HUES6 (cell line): ENCODE measurements at regions not wholly inside any gene's neighbourhood (a gene's known extent, or its start where the extent isn't known, plus 50 kb on each side); places are given as distances from the start of the nearest gene placed in this dataset.
"Not testable (repeated sequence)": the region's sequence is repeated elsewhere in the genome, so short reads cannot be mapped to it uniquely, and the experiment has no call there.

Experiments used
- H3K27ac ChIP-seq: 2 replicates; pipeline ENCODE4 v1.7.0; 2013; ENCODE audit warnings: low read depth, mild to moderate bottlenecking, low read length, inconsistent platforms
- H3K27me3 ChIP-seq: 2 replicates; pipeline ENCODE4 v1.6.1; 2013; ENCODE audit warnings: low read length; ENCODE audit not compliant: control insufficient read depth, insufficient read depth
- H3K36me3 ChIP-seq: 2 replicates; pipeline ENCODE4 v1.6.1; 2013; ENCODE audit warnings: low read length; ENCODE audit not compliant: control insufficient read depth, insufficient read depth
- H3K4me1 ChIP-seq: 2 replicates; pipeline ENCODE4 v1.6.1; 2013; ENCODE audit warnings: low read length; ENCODE audit not compliant: control insufficient read depth, insufficient read depth
- H3K4me3 ChIP-seq: 2 replicates; pipeline ENCODE4 v1.5.1; 2013; ENCODE audit warnings: low read depth, low read length
- H3K9ac ChIP-seq: one replicate; pipeline ENCODE4 v1.6.1; 2013; ENCODE audit warnings: mild to moderate bottlenecking, low read length
- H3K9me3 ChIP-seq: 2 replicates; pipeline ENCODE4 v1.6.1; 2013; ENCODE audit warnings: low read depth, low read length; ENCODE audit not compliant: control insufficient read depth, insufficient read depth

- Histone ChIP-seq H3K9me3 (peaks cover 37% of the 10 kb centered on the region), H3K36me3 (no peaks in the 10 kb centered on the region), H3K27me3 (peaks cover 6% of the 10 kb centered on the region; the same call in 1 of the 2 replicates), H3K4me1 (no peaks in the 10 kb centered on the region), H3K27ac (no peak overlapping the region), H3K4me3 (no peak overlapping the region), H3K9ac (no peak overlapping the region)
Observed at GRCh38 chr12:127172861-127173260, 1094.1 kb upstream of the TMEM132C start.

GRCh38 chr12:127173971-127174370, 1093.0 kb upstream of the TMEM132C start:
- H3K36me3 ChIP-seq, H3K4me3 ChIP-seq, H3K27me3 ChIP-seq, H3K9ac ChIP-seq, H3K4me1 ChIP-seq, H3K27ac ChIP-seq: not testable (repeated sequence)
- H3K9me3 ChIP-seq, result peaks cover 45% of the 10 kb centered on the region

DNA sequence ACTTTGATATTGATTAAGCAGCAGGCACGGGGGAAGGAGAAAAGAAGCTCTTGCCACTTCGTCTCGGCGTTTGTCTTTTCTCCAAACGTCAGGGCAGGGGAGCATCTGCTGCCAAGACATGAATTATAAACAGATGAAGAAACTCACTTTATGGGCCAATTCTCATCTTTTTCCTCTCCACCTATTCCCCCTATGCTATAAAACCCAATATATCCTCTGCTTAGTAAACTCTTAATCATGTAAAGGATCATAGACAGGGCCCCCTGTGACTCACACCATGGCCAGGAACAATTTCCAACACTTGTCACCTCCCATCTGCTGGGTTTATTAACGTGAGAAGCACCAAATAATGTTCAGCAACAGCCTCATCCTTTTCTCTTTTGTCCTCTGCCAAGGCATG, 1092.1 kb upstream of the TMEM132C start:
- H3K27ac ChIP-seq, result no peak overlapping the region
- H3K4me1 ChIP-seq, result no peaks in the 10 kb centered on the region
- no peaks in the 10 kb centered on the region for H3K36me3 ChIP-seq
- no peak overlapping the region for H3K4me3 ChIP-seq
- no peak overlapping the region for H3K9ac ChIP-seq
- peaks cover 6% of the 10 kb centered on the region; the same call in 1 of the 2 replicates for H3K27me3 ChIP-seq
- H3K9me3 ChIP-seq, result peaks cover 48% of the 10 kb centered on the region

DNA sequence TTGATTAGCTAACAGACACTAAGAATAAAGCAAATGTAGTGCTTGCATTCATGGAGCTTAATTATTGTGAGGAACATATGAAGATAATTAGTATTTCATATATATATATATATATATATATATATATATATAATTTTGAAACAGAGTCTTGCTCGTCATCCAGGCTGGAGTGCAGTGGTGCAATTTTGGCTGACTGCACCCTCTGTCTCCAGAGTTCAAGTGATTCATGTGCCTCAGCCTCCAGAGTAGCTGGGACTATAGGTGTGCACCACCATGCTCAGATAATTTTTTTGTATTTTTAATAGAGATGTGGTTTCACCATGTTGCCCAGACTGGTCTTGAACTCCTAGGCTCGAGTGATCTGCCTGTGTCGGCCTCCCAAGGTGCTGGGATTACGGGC, 1091.6 kb upstream of the TMEM132C start:
- H3K4me3 ChIP-seq, result no peak overlapping the region
- H3K27me3 ChIP-seq, result peaks cover 4% of the 10 kb centered on the region; the same call in 1 of the 2 replicates
- peaks cover 48% of the 10 kb centered on the region for H3K9me3 ChIP-seq
- H3K27ac ChIP-seq, result no peak overlapping the region
- H3K4me1 ChIP-seq, result no peaks in the 10 kb centered on the region
- no peak overlapping the region for H3K9ac ChIP-seq
- H3K36me3 ChIP-seq, result no peaks in the 10 kb centered on the region

DNA sequence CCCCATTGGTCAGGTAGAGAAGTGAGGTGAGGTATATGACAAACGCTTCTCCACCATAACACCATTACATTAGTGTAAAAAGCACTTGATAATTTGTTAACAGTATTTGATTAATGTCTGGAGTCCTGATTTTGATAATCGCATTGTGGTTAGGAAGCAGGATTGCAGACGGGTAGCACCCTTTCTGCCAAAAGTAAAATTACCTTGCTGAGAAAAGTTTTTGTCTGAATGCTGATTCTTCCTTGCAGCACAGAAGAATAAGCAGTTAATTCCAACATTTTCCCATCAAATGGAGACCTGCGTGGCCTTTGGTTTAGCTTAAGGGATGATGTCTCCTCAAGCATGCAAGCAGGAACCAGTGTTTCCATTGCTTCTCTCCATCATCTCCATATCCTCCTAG, 1090.2 kb upstream of the TMEM132C start:
- no peaks in the 10 kb centered on the region for H3K36me3 ChIP-seq
- no peaks in the 10 kb centered on the region for H3K4me1 ChIP-seq
- H3K4me3 ChIP-seq, result no peak overlapping the region
- no peaks in the 10 kb centered on the region for H3K27me3 ChIP-seq
- no peak overlapping the region for H3K27ac ChIP-seq
- H3K9me3 ChIP-seq, result peaks cover 48% of the 10 kb centered on the region
- H3K9ac ChIP-seq, result no peak overlapping the region

DNA sequence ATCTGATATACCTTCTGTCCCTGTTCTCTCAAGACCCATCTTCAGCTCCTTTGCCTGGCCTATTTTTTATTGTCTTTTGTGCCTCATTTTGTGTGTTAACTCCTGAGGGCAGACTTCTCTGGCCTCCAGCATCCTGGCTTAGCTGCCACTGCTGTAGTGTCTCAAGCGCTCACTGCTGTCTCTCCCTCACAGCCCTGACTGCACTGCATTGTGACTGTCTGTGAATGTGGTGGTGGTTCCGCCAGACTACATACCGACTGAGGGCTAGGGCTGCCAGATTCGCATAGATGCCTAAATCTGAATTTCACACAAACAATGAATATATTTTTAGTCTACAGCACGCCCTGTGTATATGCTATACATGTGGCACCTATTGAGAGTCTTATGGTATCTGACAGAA, 1088.9 kb upstream of the TMEM132C start:
- Histone ChIP-seq H3K4me3 (no peak overlapping the region), H3K9me3 (peaks cover 40% of the 10 kb centered on the region), H3K4me1 (no peaks in the 10 kb centered on the region), H3K9ac (no peak overlapping the region), H3K27me3 (no peaks in the 10 kb centered on the region), H3K27ac (no peak overlapping the region), H3K36me3 (no peaks in the 10 kb centered on the region)

DNA sequence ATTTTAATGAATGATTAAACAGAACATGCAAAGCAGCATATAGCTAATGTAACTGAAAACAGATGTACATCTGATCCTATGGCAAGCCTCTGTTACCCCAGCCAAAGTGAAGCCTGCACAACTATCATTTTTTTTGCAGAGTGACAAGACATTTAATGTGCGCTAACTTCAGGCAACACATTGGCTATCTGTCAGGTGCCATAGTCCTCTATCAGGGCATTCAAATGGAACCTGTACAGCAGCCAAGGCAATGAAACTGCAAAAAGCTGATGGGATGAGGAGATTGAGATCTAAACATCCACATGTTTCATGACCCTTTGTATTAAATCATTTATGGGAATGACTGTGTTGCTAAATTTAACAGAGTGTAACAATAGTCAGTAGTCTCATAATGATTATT, 1088.5 kb upstream of the TMEM132C start:
- no peak overlapping the region for H3K9ac ChIP-seq
- peaks cover 35% of the 10 kb centered on the region for H3K9me3 ChIP-seq
- no peak overlapping the region for H3K27ac ChIP-seq
- H3K27me3 ChIP-seq, result no peaks in the 10 kb centered on the region
- H3K4me1 ChIP-seq, result no peaks in the 10 kb centered on the region
- H3K36me3 ChIP-seq, result no peaks in the 10 kb centered on the region
- no peak overlapping the region for H3K4me3 ChIP-seq

DNA sequence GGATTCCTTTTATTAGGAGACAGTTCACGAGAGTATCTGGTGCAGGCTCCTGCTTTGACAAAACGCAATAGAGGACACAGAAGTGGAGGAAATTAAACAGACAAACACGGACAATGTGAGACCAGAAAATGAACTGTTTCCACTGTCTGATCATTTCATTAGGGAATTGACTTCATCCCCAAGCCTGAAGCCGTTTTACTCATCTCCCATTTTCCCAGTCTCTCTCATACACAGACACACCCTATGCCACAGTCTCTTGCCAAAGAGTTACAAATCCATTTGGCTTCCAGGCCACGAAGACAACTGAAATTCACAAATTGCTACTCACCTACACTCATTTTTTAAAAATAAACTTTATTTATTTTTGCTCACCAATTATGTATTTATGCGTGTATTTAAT, 1087.8 kb upstream of the TMEM132C start:
- H3K9me3 ChIP-seq, result peaks cover 35% of the 10 kb centered on the region
- H3K9ac ChIP-seq, result no peak overlapping the region
- H3K4me1 ChIP-seq, result no peaks in the 10 kb centered on the region
- no peak overlapping the region for H3K27ac ChIP-seq
- H3K36me3 ChIP-seq, result no peaks in the 10 kb centered on the region
- H3K27me3 ChIP-seq, result no peaks in the 10 kb centered on the region
- H3K4me3 ChIP-seq, result no peak overlapping the region

GRCh38 chr12:127182018-127182417, 1085.0 kb upstream of the TMEM132C start:
- H3K36me3 ChIP-seq, result no peaks in the 10 kb centered on the region
- H3K4me3 ChIP-seq, result no peak overlapping the region
- H3K9ac ChIP-seq, result no peak overlapping the region
- H3K27me3 ChIP-seq, result no peaks in the 10 kb centered on the region
- no peaks in the 10 kb centered on the region for H3K4me1 ChIP-seq
- peaks cover 20% of the 10 kb centered on the region for H3K9me3 ChIP-seq
- no peak overlapping the region for H3K27ac ChIP-seq

DNA sequence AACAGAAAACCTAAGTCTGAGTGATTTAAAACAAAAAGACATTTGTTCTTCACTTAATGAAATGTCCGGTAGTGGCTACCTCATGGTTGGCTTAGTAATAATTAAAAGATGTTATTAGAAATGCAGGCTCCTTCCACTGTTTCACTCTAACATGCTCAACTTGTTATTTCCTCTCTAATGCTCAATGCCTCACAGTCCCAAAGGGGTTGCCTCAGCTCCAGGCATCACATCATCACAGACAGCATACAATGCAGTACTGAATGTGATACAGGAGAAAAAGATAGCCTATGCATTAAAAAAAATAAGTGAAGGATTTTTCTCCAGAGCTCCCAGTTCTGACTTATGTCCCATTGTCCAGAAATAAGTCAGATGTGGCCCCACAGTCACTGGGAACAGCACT, 1077.0 kb upstream of the TMEM132C start:
- Histone ChIP-seq H3K36me3 (no peaks in the 10 kb centered on the region), H3K4me3 (no peak overlapping the region), H3K9ac (no peak overlapping the region), H3K9me3 (no peaks in the 10 kb centered on the region), H3K27me3 (no peaks in the 10 kb centered on the region), H3K4me1 (no peaks in the 10 kb centered on the region), H3K27ac (no peak overlapping the region)

- Histone ChIP-seq H3K4me3 (no peak overlapping the region), H3K4me1 (no peaks in the 10 kb centered on the region), H3K9ac (no peak overlapping the region), H3K27ac (no peak overlapping the region), H3K9me3 (no peaks in the 10 kb centered on the region), H3K27me3 (no peaks in the 10 kb centered on the region), H3K36me3 (no peaks in the 10 kb centered on the region)
Observed at GRCh38 chr12:127191129-127191528, 1075.8 kb upstream of the TMEM132C start.

- Histone ChIP-seq H3K4me1 (no peaks in the 10 kb centered on the region), H3K27ac (no peak overlapping the region), H3K9me3 (no peaks in the 10 kb centered on the region), H3K36me3 (no peaks in the 10 kb centered on the region), H3K4me3 (no peak overlapping the region), H3K27me3 (no peaks in the 10 kb centered on the region), H3K9ac (no peak overlapping the region)
Observed at GRCh38 chr12:127192391-127192790, 1074.6 kb upstream of the TMEM132C start.
